Testis (tissue), 2 donors: ENCODE measurements at regions not wholly inside any gene's neighbourhood (a gene's known extent, or its start where the extent isn't known, plus 50 kb on each side); places are given as distances from the start of the nearest gene placed in this dataset.
A peak's percentile ranks its signal among the peaks of the same experiment; 100 is the strongest.

ENCODE experiments used
- DNase-seq: peaks from one replicate; pipeline ENCODE4 v3.0.0-alpha.2; 2019
- H3K27ac ChIP-seq, 2 donors: fragments of 200-600 bp; sonication (generic); one replicate each; pipeline ENCODE4 v1.5.1; 2019
- H3K27me3 ChIP-seq: fragments of 200-600 bp; sonication (generic); one replicate; pipeline ENCODE4 v1.5.1; 2019
- H3K36me3 ChIP-seq: fragments of 200-600 bp; sonication (generic); one replicate; pipeline ENCODE4 v1.5.1; 2017; ENCODE audit warnings: low read depth; ENCODE audit errors: missing control alignments
- H3K4me1 ChIP-seq: fragments of 200-600 bp; sonication (generic); one replicate; pipeline ENCODE4 v1.5.1; 2019
- H3K4me3 ChIP-seq, 2 donors: fragments of 200-600 bp; sonication (generic); one replicate each; pipeline ENCODE4 v1.5.1; 2017 to 2019
- H3K9me3 ChIP-seq: fragments of 200-600 bp; sonication (generic); one replicate; pipeline ENCODE4 v1.5.1; 2017
- POLR2A ChIP-seq: fragments of 450-650 bp; IDR thresholded peaks from one replicate; pipeline ENCODE4 v1.6.1; 2017; ENCODE audit warnings: antibody characterized with exemption, mild to moderate bottlenecking, moderate library complexity
- WGBS, 2 donors: methylation state at CpG; one replicate each; pipeline ENCODE4 v1.1.5; 2018; 5-methylcytosine and 5-hydroxymethylcytosine counted together
- intact Hi-C: fragments of 100-400 bp; cut with DNase I; formaldehyde crosslinking; loops from one replicate; pipeline ENCODE4 v1.15.1; 2023; ENCODE audit warnings: low total_unique reads
- TF ChIP-seq, protein P1 (sequence below), 3 experiments: fragments of 450-650 bp in 2 of 3; fragments of 200-600 bp in 1 of 3; sonication (generic) in 1 of 3; IDR thresholded peaks; one replicate each; pipeline ENCODE4 v1.5.1; 2016 to 2019; ENCODE audit warnings: antibody characterized with exemption in 3 of 3, mild to moderate bottlenecking in 2 of 3, moderate library complexity in 1 of 3

DNA sequence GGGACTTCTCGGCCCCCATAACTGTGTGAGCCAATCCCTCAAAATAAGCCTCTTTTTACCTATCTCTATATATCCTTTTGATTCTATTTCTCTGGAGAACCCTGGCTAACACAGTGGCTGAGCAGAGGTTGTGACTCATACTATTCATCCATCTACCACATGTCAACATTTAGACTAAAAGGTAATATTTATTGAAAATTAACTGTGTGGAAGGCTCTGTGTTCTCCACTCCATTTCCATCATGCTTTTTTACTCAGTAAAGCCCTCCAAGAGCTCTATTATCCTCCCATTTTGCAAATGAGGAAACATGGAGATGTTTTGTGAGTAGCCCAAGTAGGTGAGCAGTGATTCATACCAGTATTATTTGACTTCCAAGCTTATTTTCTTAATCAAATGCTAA lies 217.9 kb upstream of the DCBLD2 start:
- WGBS, 2 donors = 89 to 96% methylated on average over 1 of the region's 1 CpG
- TF ChIP-seq, protein P1, sequence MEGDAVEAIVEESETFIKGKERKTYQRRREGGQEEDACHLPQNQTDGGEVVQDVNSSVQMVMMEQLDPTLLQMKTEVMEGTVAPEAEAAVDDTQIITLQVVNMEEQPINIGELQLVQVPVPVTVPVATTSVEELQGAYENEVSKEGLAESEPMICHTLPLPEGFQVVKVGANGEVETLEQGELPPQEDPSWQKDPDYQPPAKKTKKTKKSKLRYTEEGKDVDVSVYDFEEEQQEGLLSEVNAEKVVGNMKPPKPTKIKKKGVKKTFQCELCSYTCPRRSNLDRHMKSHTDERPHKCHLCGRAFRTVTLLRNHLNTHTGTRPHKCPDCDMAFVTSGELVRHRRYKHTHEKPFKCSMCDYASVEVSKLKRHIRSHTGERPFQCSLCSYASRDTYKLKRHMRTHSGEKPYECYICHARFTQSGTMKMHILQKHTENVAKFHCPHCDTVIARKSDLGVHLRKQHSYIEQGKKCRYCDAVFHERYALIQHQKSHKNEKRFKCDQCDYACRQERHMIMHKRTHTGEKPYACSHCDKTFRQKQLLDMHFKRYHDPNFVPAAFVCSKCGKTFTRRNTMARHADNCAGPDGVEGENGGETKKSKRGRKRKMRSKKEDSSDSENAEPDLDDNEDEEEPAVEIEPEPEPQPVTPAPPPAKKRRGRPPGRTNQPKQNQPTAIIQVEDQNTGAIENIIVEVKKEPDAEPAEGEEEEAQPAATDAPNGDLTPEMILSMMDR (IDR thresholded peaks at IDR 0.05) = no peak
- no peak for TF ChIP-seq POLR2A

DNA sequence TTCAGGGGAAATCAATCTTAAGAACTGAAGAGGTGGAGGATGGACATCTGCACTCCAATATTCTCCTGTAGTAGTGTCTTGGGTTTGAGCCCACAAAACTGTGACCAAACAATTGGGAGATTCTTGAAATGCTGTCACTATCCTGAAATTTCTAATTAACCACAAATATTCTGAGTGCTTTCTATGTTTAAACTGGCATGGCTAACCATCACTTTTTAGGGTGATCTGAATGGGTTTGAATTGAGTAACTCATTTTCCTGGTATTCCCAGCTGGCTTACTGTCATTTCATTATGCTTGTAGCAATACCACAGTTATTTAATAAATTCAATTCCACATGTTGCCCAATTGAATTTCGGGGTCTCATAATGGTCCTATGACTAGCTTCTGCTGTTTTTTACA lies 216.9 kb upstream of the DCBLD2 start:
- no peak for TF ChIP-seq POLR2A
- TF ChIP-seq, protein P1 (IDR thresholded peaks at IDR 0.05) = no peak
- no peak overlapping the region for H3K27ac ChIP-seq
- no peaks in the 10 kb centered on the region for H3K4me1 ChIP-seq
- no peak overlapping the region for H3K4me3 ChIP-seq
- no peaks in the 10 kb centered on the region for H3K9me3 ChIP-seq
- 22 to 44% methylated on average over 1 of the region's 1 CpG for WGBS, 2 donors
- no peak for DNase-seq
- intact Hi-C loops = no loop called here
- no peaks in the 10 kb centered on the region for H3K27me3 ChIP-seq
- H3K36me3 ChIP-seq = no peaks in the 10 kb centered on the region

More for the DNA sequence above, 217.9 kb upstream of the DCBLD2 start:
- no peak overlapping the region for H3K27ac ChIP-seq
- H3K4me1 ChIP-seq = no peaks in the 10 kb centered on the region
- no peaks in the 10 kb centered on the region for H3K27me3 ChIP-seq
- DNase-seq = no peak
- H3K9me3 ChIP-seq = no peaks in the 10 kb centered on the region
- intact Hi-C loops = no loop called here
- no peaks in the 10 kb centered on the region for H3K36me3 ChIP-seq
- no peak overlapping the region for H3K4me3 ChIP-seq

DNA sequence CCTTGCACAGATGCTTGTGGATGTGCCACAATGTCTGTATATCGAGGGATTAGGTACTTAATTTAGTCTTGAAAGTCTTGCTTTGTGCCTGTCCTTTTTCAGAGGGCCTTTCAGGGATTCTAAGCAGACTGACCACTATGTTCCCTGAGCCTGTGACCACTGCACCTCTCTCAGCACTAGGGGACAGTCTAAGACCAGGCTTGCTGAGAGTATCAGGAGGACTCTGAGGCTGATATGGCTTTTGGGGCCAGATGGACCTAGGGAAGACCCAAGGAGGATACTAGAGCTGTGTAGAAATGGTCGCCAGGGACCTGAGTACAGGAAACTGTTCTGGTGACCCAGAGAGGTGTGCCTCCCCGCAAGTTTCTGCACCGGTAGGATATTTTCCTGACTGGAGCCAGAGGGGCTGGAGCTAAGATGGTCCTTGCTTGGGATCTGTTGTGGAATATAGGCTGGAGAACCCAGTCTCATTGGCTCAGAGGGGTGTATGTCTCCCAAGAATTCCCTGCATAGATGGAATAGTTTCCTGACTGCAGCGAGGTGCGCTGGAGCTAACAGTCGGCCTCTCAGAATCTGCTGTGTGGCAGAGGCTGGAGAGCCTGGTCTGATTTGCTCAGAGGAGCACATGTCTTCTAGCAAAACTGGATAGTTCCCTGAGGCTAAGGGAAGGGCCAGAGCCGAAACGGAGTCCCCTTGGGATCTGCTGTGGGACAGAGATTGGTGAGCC lies 213.2 kb upstream of the DCBLD2 start:
- no peak overlapping the region for H3K4me3 ChIP-seq
- H3K36me3 ChIP-seq = no peaks in the 10 kb centered on the region
- WGBS, 2 donors = 81 to 85% methylated on average over 9 of the region's 9 CpGs
- H3K27me3 ChIP-seq = no peaks in the 10 kb centered on the region
- intact Hi-C loops = no loop called here
- H3K27ac ChIP-seq = no peak overlapping the region
- DNase-seq = peak; percentile 29
- H3K4me1 ChIP-seq = no peaks in the 10 kb centered on the region
- TF ChIP-seq, protein P1 (IDR thresholded peaks at IDR 0.05) = peak in 1 of 3 experiments; percentile 30
- no peak for TF ChIP-seq POLR2A
- no peaks in the 10 kb centered on the region for H3K9me3 ChIP-seq

DNA sequence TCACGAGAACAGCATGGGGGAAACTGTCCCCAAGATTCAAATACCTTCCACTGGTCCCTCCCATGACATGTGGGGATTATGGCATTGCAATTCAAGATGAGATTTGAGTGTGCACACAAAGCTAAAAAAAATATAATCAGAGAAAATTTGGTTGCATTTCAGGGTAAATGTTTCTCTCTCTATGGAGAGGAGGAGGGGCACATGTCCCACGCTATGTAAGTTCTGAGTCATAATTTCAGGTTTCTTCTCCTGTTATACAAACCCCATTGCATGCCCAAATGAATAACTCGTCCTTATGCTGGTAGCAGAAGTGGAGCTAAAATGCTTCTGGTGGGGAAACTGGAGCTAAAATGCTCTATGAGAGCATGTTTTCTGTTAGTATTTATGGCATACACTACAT lies 209.7 kb upstream of the DCBLD2 start:
- no peak overlapping the region for H3K27ac ChIP-seq
- H3K9me3 ChIP-seq = no peaks in the 10 kb centered on the region
- WGBS, 2 donors = 81 to 87% methylated on average over 3 of the region's 3 CpGs
- H3K36me3 ChIP-seq = no peaks in the 10 kb centered on the region
- TF ChIP-seq, protein P1 (IDR thresholded peaks at IDR 0.05) = no peak
- TF ChIP-seq POLR2A = no peak
- no peaks in the 10 kb centered on the region for H3K4me1 ChIP-seq
- intact Hi-C loops = no loop called here
- no peaks in the 10 kb centered on the region for H3K27me3 ChIP-seq
- DNase-seq = no peak
- H3K4me3 ChIP-seq = no peak overlapping the region

DNA sequence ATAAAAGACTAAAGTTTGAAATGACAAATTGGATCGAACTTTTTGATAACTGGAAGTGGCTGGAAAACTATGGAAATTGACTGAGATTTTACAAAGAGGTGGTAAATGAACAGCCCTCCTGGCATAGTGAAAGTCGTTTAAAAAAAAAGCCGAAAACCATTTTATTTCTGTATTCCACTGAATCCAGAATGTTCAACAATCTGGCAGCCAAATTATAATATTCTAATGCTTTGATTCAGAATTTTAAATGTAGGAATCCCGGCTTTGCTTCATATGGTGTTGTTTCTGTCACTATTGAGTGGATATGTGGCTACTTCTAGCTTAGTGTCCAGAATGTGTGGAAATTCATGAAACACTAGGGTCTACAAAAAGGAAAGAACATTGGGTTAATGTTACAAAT lies 208.9 kb upstream of the DCBLD2 start:
- no peak for TF ChIP-seq POLR2A
- TF ChIP-seq, protein P1 (IDR thresholded peaks at IDR 0.05) = no peak
- Histone ChIP-seq H3K27me3 (no peaks in the 10 kb centered on the region), H3K27ac (no peak overlapping the region), H3K4me3 (no peak overlapping the region), H3K4me1 (no peaks in the 10 kb centered on the region), H3K9me3 (no peaks in the 10 kb centered on the region), H3K36me3 (no peaks in the 10 kb centered on the region)
- intact Hi-C loops = no loop called here
- DNase-seq = no peak
- WGBS, 2 donors = 83 to 84% methylated on average over 4 of the region's 4 CpGs
